Esophagus squamous epithelium (tissue), 5 donors: ENCODE measurements at regions not wholly inside any gene's neighbourhood (a gene's known extent, or its start where the extent isn't known, plus 50 kb on each side); places are given as distances from the start of the nearest gene placed in this dataset.
"Not testable (repeated sequence)": the region's sequence is repeated elsewhere in the genome, so short reads cannot be mapped to it uniquely, and the experiment has no call there.

Experiments
- DNase-seq: peaks from one replicate; lab custom pipeline; 2025; lab: John Stamatoyannopoulos, UW
- H3K27ac ChIP-seq, 4 donors: fragments of 200-600 bp; sonication (generic); one replicate each; pipeline ENCODE4 v1.5.1; 2016 to 2019; ENCODE audit warnings: mild to moderate bottlenecking in 1 of 4
- H3K27me3 ChIP-seq, 4 donors: fragments of 200-600 bp; sonication (generic); 1 replicate in 3 of 4; 2 replicates in 1 of 4; pipeline versions ENCODE4 v1.5.1 to v1.6.0; 2017 to 2021; ENCODE audit warnings: antibody characterized with exemption in 1 of 4
- H3K36me3 ChIP-seq, 3 donors: fragments of 200-600 bp; sonication (generic); one replicate each; pipeline ENCODE4 v1.5.1; 2016 to 2019
- H3K4me1 ChIP-seq, 3 donors: fragments of 200-600 bp; sonication (generic); one replicate each; pipeline ENCODE4 v1.5.1; 2017 to 2019
- H3K4me3 ChIP-seq, 4 donors: fragments of 200-600 bp; sonication (generic); 1 replicate in 3 of 4; 2 replicates in 1 of 4; pipeline ENCODE4 v1.5.1; 2016 to 2019; ENCODE audit warnings: mild to moderate bottlenecking in 2 of 4, moderate library complexity in 1 of 4
- H3K9me3 ChIP-seq, 3 donors: fragments of 200-600 bp; sonication (generic); one replicate each; pipeline ENCODE4 v1.5.1; 2016 to 2019
- CTCF ChIP-seq, 6 experiments: fragments of 450-650 bp in 4 of 6; fragments of 200-600 bp in 2 of 6; sonication (generic) in 2 of 6; IDR thresholded peaks; one replicate each; pipeline ENCODE4 v1.5.1; 2016 to 2019; ENCODE audit warnings: antibody characterized with exemption in 6 of 6, mild to moderate bottlenecking in 4 of 6, moderate library complexity in 4 of 6
- POLR2A ChIP-seq, 4 donors: fragments of 450-650 bp; IDR thresholded peaks; one replicate each; pipeline ENCODE4 v1.6.1; 2017; ENCODE audit warnings: antibody characterized with exemption in 4 of 4, mild to moderate bottlenecking in 4 of 4, moderate library complexity in 3 of 4
- WGBS, 2 donors: methylation state at CpG; one replicate each; pipeline ENCODE4 v1.1.5; 2018; 5-methylcytosine and 5-hydroxymethylcytosine counted together
- intact Hi-C: fragments of 100-400 bp; cut with DNase I; formaldehyde crosslinking; loops from one replicate; pipeline ENCODE4 v1.15.0; 2022
- donor health status: DM: yes; HTN: yes; CAD: no.

DNA sequence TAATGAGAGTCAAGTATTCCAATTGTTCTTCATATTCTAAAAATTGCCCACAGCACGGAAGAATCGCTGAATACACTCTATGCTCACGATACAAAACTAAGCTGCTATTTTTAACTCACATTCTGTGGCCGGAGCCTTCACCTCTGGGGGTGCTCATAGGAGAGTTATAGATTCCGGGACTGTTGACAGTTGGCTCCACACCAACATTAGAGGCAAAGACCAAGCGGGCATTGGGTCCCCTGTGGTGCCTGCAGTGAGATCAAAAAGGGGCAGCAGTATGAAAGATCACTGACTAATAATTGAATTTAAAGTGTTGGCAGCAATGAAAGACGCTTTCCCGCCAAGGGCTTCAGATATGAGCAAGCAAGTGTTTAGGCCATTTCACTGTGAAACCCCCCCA lies 146.0 kb downstream of the TMEM144 start:
- no peaks in the 10 kb centered on the region for H3K9me3 ChIP-seq
- H3K27ac ChIP-seq, result no peak overlapping the region
- WGBS, 2 donors, result 57 to 67% methylated on average over 5 to 8 of the region's 8 CpGs
- intact Hi-C loops, result no loop called here
- no peaks in the 10 kb centered on the region for H3K36me3 ChIP-seq
- H3K27me3 ChIP-seq, result no peaks in the 10 kb centered on the region
- TF ChIP-seq CTCF (IDR thresholded peaks at IDR 0.05) (no peak), POLR2A (IDR thresholded peaks at IDR 0.05) (no peak)
- no peaks in the 10 kb centered on the region for H3K4me1 ChIP-seq
- no peak overlapping the region for H3K4me3 ChIP-seq
- no peak for DNase-seq

- H3K4me1 ChIP-seq, intact Hi-C loops, H3K36me3 ChIP-seq, DNase-seq, H3K9me3 ChIP-seq, H3K4me3 ChIP-seq, H3K27me3 ChIP-seq, H3K27ac ChIP-seq: not testable (repeated sequence)
- WGBS, 2 donors, result 83 to 88% methylated on average over 6 to 7 of the region's 9 CpGs
These were observed 153.7 kb upstream of the RXFP1 start for GRCh38 chr4:158367932-158368441.

DNA sequence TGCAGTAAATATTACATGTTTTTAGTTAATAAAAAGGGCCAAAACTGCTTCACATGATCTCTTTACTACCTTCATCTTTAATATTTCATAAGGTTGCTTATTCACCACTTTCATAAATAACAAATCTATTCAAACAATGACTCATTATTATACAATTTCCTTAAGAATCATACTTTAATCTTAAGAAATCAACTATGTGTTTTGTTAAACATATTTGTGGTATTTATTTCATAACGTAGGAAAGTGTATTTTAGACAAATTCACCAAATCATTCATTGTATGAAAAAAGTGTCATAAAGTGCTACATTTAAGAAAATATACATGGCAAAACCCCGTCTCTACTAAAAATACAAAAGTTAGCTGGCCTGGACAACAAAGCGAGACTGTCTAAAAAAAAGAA lies 150.5 kb upstream of the RXFP1 start:
- Histone ChIP-seq H3K36me3 (no peaks in the 10 kb centered on the region), H3K27ac (no peak overlapping the region), H3K4me1 (no peaks in the 10 kb centered on the region), H3K4me3 (no peak overlapping the region), H3K27me3 (no peaks in the 10 kb centered on the region), H3K9me3 (peaks cover 0 to 4% (median 0%) of the 10 kb centered on the region in 3 donors)
- no peak for DNase-seq
- intact Hi-C loops, result no loop called here
- 61 to 62% methylated on average over 3 of the region's 3 CpGs for WGBS, 2 donors
- no peak for TF ChIP-seq POLR2A (IDR thresholded peaks at IDR 0.05)
- no peak for TF ChIP-seq CTCF (IDR thresholded peaks at IDR 0.05)

GRCh38 chr4:158374318-158374717 lies 147.4 kb upstream of the RXFP1 start:
- no peak overlapping the region for H3K27ac ChIP-seq
- no peak overlapping the region for H3K4me3 ChIP-seq
- intact Hi-C loops, result no loop called here
- no peaks in the 10 kb centered on the region for H3K27me3 ChIP-seq
- H3K4me1 ChIP-seq, result no peaks in the 10 kb centered on the region
- 52 to 56% methylated on average over 4 of the region's 4 CpGs for WGBS, 2 donors
- no peaks in the 10 kb centered on the region for H3K9me3 ChIP-seq
- no peak for DNase-seq
- TF ChIP-seq POLR2A (IDR thresholded peaks at IDR 0.05), result no peak
- no peak for TF ChIP-seq CTCF (IDR thresholded peaks at IDR 0.05)
- H3K36me3 ChIP-seq, result no peaks in the 10 kb centered on the region

GRCh38 chr4:158376106-158376840 lies 145.4 kb upstream of the RXFP1 start:
- no peak overlapping the region for H3K4me3 ChIP-seq
- no peak for DNase-seq
- intact Hi-C loops, result no loop called here
- H3K36me3 ChIP-seq, result no peaks in the 10 kb centered on the region
- 48 to 55% methylated on average over 4 of the region's 4 CpGs for WGBS, 2 donors
- no peak overlapping the region for H3K27ac ChIP-seq
- no peaks in the 10 kb centered on the region for H3K9me3 ChIP-seq
- no peaks in the 10 kb centered on the region for H3K27me3 ChIP-seq
- TF ChIP-seq CTCF (IDR thresholded peaks at IDR 0.05), result no peak
- no peak for TF ChIP-seq POLR2A (IDR thresholded peaks at IDR 0.05)
- H3K4me1 ChIP-seq, result no peaks in the 10 kb centered on the region
